ENCODE measurements at regions not wholly inside any gene's neighbourhood (a gene's known extent, or its start where the extent isn't known, plus 50 kb on each side); places are given as distances from the start of the nearest gene placed in this dataset.

DNA sequence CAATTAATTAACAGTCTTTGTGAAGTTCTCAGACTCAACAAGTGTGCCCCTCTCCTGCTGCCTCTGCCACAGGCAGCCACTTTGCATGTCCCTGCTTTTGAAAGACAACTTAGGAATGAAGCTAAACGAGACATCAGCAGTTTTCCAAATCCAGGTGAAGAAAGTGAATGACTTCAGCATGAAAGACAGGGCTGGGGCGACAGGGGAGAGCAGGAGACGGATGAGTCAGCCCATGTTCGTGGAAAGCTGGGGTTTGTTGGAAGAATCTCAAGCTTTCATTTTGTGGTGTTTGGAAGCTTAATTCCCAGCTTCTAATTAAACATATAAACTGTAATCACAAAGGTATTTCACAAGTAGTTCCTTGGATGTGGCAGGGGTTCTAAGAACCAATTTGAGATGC lies 207.8 kb upstream of the MAP3K1 start:
- TF ChIP-seq, protein P1, sequence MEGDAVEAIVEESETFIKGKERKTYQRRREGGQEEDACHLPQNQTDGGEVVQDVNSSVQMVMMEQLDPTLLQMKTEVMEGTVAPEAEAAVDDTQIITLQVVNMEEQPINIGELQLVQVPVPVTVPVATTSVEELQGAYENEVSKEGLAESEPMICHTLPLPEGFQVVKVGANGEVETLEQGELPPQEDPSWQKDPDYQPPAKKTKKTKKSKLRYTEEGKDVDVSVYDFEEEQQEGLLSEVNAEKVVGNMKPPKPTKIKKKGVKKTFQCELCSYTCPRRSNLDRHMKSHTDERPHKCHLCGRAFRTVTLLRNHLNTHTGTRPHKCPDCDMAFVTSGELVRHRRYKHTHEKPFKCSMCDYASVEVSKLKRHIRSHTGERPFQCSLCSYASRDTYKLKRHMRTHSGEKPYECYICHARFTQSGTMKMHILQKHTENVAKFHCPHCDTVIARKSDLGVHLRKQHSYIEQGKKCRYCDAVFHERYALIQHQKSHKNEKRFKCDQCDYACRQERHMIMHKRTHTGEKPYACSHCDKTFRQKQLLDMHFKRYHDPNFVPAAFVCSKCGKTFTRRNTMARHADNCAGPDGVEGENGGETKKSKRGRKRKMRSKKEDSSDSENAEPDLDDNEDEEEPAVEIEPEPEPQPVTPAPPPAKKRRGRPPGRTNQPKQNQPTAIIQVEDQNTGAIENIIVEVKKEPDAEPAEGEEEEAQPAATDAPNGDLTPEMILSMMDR (IDR thresholded peaks at IDR 0.05): no peak
- no peak for TF ChIP-seq POLR2A (IDR thresholded peaks at IDR 0.05)

Measured in uterus (tissue), 2 donors.